Left ventricle myocardium inferior (tissue), 1 donor: ENCODE measurements at regions not wholly inside any gene's neighbourhood (a gene's known extent, or its start where the extent isn't known, plus 50 kb on each side); places are given as distances from the start of the nearest gene placed in this dataset.

Experiments
- DNase-seq: peaks from one replicate; pipeline ENCODE4 v3.0.0-alpha.2; 2020
- H3K27ac ChIP-seq: fragments of 200-600 bp; replicated peaks from 2 replicates; pipeline ENCODE4 v1.8.0; 2021
- H3K27me3 ChIP-seq: fragments of 200-600 bp; 2 replicates; pipeline ENCODE4 v1.8.0; 2021; ENCODE audit warnings: low read depth
- H3K36me3 ChIP-seq: fragments of 200-600 bp; 2 replicates; pipeline ENCODE4 v1.8.0; 2021
- H3K4me1 ChIP-seq: fragments of 200-600 bp; 2 replicates; pipeline ENCODE4 v1.8.0; 2021
- H3K4me3 ChIP-seq: fragments of 200-600 bp; 2 replicates; pipeline ENCODE4 v1.8.0; 2021; ENCODE audit warnings: mild to moderate bottlenecking, moderate library complexity
- H3K9me3 ChIP-seq: fragments of 200-600 bp; replicated peaks from 2 replicates; pipeline ENCODE4 v1.8.0; 2021
- CTCF ChIP-seq: fragments of 200-600 bp; IDR thresholded peaks from 2 replicates; pipeline ENCODE4 v1.8.0; 2021; ENCODE audit warnings: antibody characterized with exemption, mild to moderate bottlenecking, borderline replicate concordance
- intact Hi-C: fragments of 100-400 bp; cut with micrococcal nuclease; formaldehyde crosslinking; loops from one replicate; pipeline ENCODE4 v1.11.0; 2022
- donor health status: DM: no; HTN: yes; CAD: no; lungs with severe emphysema.

GRCh38 chr14:43803076-43803689, 703.9 kb downstream of the FSCB start:
- peaks cover 45% of the 10 kb centered on the region for H3K9me3 ChIP-seq
- H3K36me3 ChIP-seq: no peaks in the 10 kb centered on the region
- H3K4me3 ChIP-seq: no peak overlapping the region
- intact Hi-C loops: no loop called here
- H3K4me1 ChIP-seq: no peaks in the 10 kb centered on the region
- no peaks in the 10 kb centered on the region for H3K27me3 ChIP-seq
- no peak overlapping the region for H3K27ac ChIP-seq
- no peak for DNase-seq
- no peak for TF ChIP-seq CTCF

GRCh38 chr14:43795600-43796228, 711.4 kb downstream of the FSCB start:
- H3K27me3 ChIP-seq: no peaks in the 10 kb centered on the region
- H3K36me3 ChIP-seq: no peaks in the 10 kb centered on the region
- DNase-seq: no peak
- no peak overlapping the region for H3K27ac ChIP-seq
- H3K4me1 ChIP-seq: no peaks in the 10 kb centered on the region
- no peak for TF ChIP-seq CTCF
- intact Hi-C loops: no loop called here
- H3K9me3 ChIP-seq: peaks cover 14% of the 10 kb centered on the region
- H3K4me3 ChIP-seq: no peak overlapping the region

- no peaks in the 10 kb centered on the region for H3K4me1 ChIP-seq
- H3K27ac ChIP-seq: no peak overlapping the region
- no peak for TF ChIP-seq CTCF
- H3K4me3 ChIP-seq: no peak overlapping the region
- H3K27me3 ChIP-seq: no peaks in the 10 kb centered on the region
- no peaks in the 10 kb centered on the region for H3K36me3 ChIP-seq
- peaks cover 8% of the 10 kb centered on the region for H3K9me3 ChIP-seq
- intact Hi-C loops: no loop called here
- no peak for DNase-seq
These were observed 713.5 kb downstream of the FSCB start for GRCh38 chr14:43793579-43793978.

GRCh38 chr14:43792980-43793379, 714.1 kb downstream of the FSCB start:
- no peak for TF ChIP-seq CTCF

GRCh38 chr14:43790681-43791080, 716.4 kb downstream of the FSCB start:
- no peak for TF ChIP-seq CTCF
- H3K36me3 ChIP-seq: no peaks in the 10 kb centered on the region
- DNase-seq: no peak
- no peak overlapping the region for H3K4me3 ChIP-seq
- intact Hi-C loops: no loop called here
- H3K4me1 ChIP-seq: no peaks in the 10 kb centered on the region
- H3K27ac ChIP-seq: no peak overlapping the region
- peaks cover 8% of the 10 kb centered on the region for H3K9me3 ChIP-seq
- no peaks in the 10 kb centered on the region for H3K27me3 ChIP-seq

More at GRCh38 chr14:43792980-43793379, 714.1 kb downstream of the FSCB start:
- H3K36me3 ChIP-seq: no peaks in the 10 kb centered on the region
- peaks cover 8% of the 10 kb centered on the region for H3K9me3 ChIP-seq
- no peaks in the 10 kb centered on the region for H3K4me1 ChIP-seq
- H3K27me3 ChIP-seq: no peaks in the 10 kb centered on the region
- no peak overlapping the region for H3K27ac ChIP-seq
- H3K4me3 ChIP-seq: no peak overlapping the region
- no peak for DNase-seq
- intact Hi-C loops: no loop called here
